ENCODE measurements at regions not wholly inside any gene's neighbourhood (a gene's known extent, or its start where the extent isn't known, plus 50 kb on each side); places are given as distances from the start of the nearest gene placed in this dataset.

DNA sequence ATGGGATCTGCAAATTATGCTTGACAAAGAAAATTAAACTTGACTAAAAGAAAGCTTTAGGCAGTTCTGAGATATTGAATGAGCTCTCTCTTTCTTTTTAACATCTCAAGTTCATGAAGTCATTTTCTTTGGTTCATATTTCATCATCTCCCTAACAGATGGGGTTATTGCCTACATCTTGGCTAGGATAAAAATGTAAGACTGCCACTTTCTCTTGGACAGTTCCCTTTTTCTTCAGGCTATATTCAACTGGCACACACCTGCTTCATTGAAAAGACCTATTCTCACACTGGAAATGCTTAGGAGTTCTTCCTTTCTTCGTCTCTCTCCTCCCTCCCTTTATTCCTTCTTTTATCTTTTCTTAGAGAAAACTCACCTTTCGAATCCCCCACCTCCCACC lies 355.9 kb upstream of the SEL1L start:
- no peak overlapping the region for H3K4me3 ChIP-seq
- intact Hi-C loops (cut with DNase I) = no loop called here
- WGBS, 3 donors = 43 to 55% (median 45%) methylated on average over 2 of the region's 2 CpGs
- H3K36me3 ChIP-seq = no peaks in the 10 kb centered on the region
- no peak overlapping the region for H3K27ac ChIP-seq
- no peaks in the 10 kb centered on the region for H3K4me1 ChIP-seq (ENCODE audit: insufficient read depth)
- H3K9me3 ChIP-seq = no peaks in the 10 kb centered on the region
- no peak for DNase-seq
- no peak for TF ChIP-seq CTCF (IDR thresholded peaks at IDR 0.05)
- no peak for TF ChIP-seq POLR2A (IDR thresholded peaks at IDR 0.05)
- no peak for TF ChIP-seq EP300 (IDR thresholded peaks at IDR 0.05)
- no peaks in the 10 kb centered on the region for H3K27me3 ChIP-seq

DNA sequence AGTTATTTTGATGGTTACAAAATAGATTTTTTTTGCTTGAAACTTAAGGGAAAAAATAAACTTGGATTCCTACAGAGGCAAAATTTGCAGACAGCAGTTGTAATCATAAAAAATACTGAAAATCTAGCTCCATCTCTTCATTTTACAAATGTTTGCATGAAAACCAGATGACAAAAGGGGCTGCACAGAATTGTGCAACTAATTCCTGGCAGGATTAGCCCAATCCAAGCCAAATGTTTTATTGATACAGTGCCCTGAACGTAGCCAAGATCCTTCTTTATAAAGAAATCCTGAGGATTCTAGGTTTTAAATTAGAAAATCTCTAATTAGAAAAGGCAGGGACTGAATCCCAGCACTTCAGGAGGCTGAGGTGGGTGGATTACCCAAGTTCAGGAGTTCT lies 356.4 kb upstream of the SEL1L start:
- H3K27ac ChIP-seq = no peak overlapping the region
- H3K36me3 ChIP-seq = no peaks in the 10 kb centered on the region
- H3K4me1 ChIP-seq (ENCODE audit: insufficient read depth) = no peaks in the 10 kb centered on the region
- 28 to 53% (median 30%) methylated on average over 1 of the region's 1 CpG for WGBS, 3 donors
- H3K27me3 ChIP-seq = no peaks in the 10 kb centered on the region
- no peak for DNase-seq
- intact Hi-C loops (cut with DNase I) = no loop called here
- TF ChIP-seq EP300 (IDR thresholded peaks at IDR 0.05) = no peak
- TF ChIP-seq POLR2A (IDR thresholded peaks at IDR 0.05) = no peak
- TF ChIP-seq CTCF (IDR thresholded peaks at IDR 0.05) = no peak
- H3K9me3 ChIP-seq = no peaks in the 10 kb centered on the region
- no peak overlapping the region for H3K4me3 ChIP-seq

DNA sequence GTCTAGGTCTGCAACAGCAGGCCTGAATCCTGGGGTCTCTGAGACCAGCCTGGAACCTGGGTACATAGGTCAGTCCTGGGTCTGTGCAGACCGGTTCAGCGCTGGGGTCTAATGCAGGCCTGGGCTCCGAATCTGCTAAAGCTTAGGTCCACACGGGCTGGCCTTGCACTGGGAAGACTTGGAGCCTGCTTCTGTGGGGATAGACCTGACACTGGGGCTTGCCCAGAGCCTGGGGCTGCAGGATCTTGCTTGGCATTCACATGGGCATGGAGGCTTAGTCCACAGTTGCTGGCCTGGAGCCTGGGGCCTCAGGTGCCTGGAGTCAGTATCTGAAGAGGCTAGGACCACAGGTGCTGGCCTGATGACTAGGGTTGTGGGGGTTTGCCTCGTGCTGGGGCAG lies 369.8 kb upstream of the SEL1L start:
- 81 to 87% (median 84%) methylated on average over 5 of the region's 5 CpGs for WGBS, 3 donors
- intact Hi-C loops (cut with DNase I) = no loop called here
- H3K36me3 ChIP-seq = no peaks in the 10 kb centered on the region
- H3K27me3 ChIP-seq = no peaks in the 10 kb centered on the region
- TF ChIP-seq EP300 (IDR thresholded peaks at IDR 0.05) (no peak), CTCF (IDR thresholded peaks at IDR 0.05) (no peak), POLR2A (IDR thresholded peaks at IDR 0.05) (no peak)
- no peak overlapping the region for H3K27ac ChIP-seq
- no peaks in the 10 kb centered on the region for H3K4me1 ChIP-seq (ENCODE audit: insufficient read depth)
- no peak overlapping the region for H3K4me3 ChIP-seq
- no peak for DNase-seq
- H3K9me3 ChIP-seq = no peaks in the 10 kb centered on the region

GRCh38 chr14:81927070-81927469 lies 393.4 kb upstream of the SEL1L start:
- H3K27ac ChIP-seq = no peak overlapping the region
- H3K27me3 ChIP-seq = no peaks in the 10 kb centered on the region
- no peak for DNase-seq
- H3K4me3 ChIP-seq = no peak overlapping the region
- H3K36me3 ChIP-seq = no peaks in the 10 kb centered on the region
- no peaks in the 10 kb centered on the region for H3K4me1 ChIP-seq (ENCODE audit: insufficient read depth)
- no peaks in the 10 kb centered on the region for H3K9me3 ChIP-seq
- intact Hi-C loops (cut with DNase I) = no loop called here
- no peak for TF ChIP-seq POLR2A (IDR thresholded peaks at IDR 0.05)
- TF ChIP-seq CTCF (IDR thresholded peaks at IDR 0.05) = no peak
- no peak for TF ChIP-seq EP300 (IDR thresholded peaks at IDR 0.05)
- 14 to 21% (median 17%) methylated on average over 1 of the region's 1 CpG for whole genome bisulfite sequencing, 3 donors

DNA sequence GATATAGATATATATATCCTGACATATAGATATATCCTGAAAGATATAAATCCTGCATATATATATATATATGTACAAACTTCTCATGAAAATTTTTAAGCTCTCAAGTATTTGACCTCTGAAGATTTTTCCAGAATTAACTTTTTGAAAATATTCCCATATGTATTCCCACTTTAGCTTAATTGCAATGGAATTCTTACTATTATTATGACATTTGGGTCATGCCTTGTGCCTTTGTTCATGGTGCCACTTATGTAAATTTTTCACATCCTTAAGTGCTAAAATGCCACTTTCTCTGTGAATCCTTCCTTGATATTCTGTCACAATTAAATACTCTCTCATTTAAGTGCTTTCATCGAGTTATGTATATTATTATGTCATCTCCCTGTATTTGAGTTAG lies 398.2 kb upstream of the SEL1L start:
- intact Hi-C loops (cut with DNase I) = no loop called here
- Histone ChIP-seq H3K36me3 (no peaks in the 10 kb centered on the region), H3K9me3 (no peaks in the 10 kb centered on the region), H3K4me1 (ENCODE audit: insufficient read depth) (no peaks in the 10 kb centered on the region), H3K4me3 (no peak overlapping the region), H3K27me3 (no peaks in the 10 kb centered on the region), H3K27ac (no peak overlapping the region)
- DNase-seq = no peak
- TF ChIP-seq POLR2A (IDR thresholded peaks at IDR 0.05) = no peak
- TF ChIP-seq EP300 (IDR thresholded peaks at IDR 0.05) = no peak
- no peak for TF ChIP-seq CTCF (IDR thresholded peaks at IDR 0.05)
- 79 to 84% (median 80%) methylated on average over 1 of the region's 1 CpG for WGBS, 3 donors

All from ovary (tissue), 7 donors.